ENCODE measurements at regions not wholly inside any gene's neighbourhood (a gene's known extent, or its start where the extent isn't known, plus 50 kb on each side); places are given as distances from the start of the nearest gene placed in this dataset.

GRCh38 chr11:24064309-24064903 lies 432.4 kb upstream of the LUZP2 start:
- no peak for ATAC-seq
- no peak for TF ChIP-seq ESRRG (CRISPR knock-in tag; IDR thresholded peaks at IDR 0.05)
- no peak for TF ChIP-seq PATZ1 (CRISPR knock-in tag; IDR thresholded peaks at IDR 0.05; ENCODE audit: borderline replicate concordance)
- TF ChIP-seq SNAI2 (CRISPR knock-in tag; IDR thresholded peaks at IDR 0.05) = no peak
- no peak for TF ChIP-seq ZNF8 (CRISPR knock-in tag; IDR thresholded peaks at IDR 0.05)
- no peak for TF ChIP-seq GLIS3 (CRISPR knock-in tag; IDR thresholded peaks at IDR 0.05)
- no peak for TF ChIP-seq RARB (CRISPR knock-in tag; IDR thresholded peaks at IDR 0.05)
- TF ChIP-seq OSR1 (CRISPR knock-in tag; IDR thresholded peaks at IDR 0.05) = no peak
- no peak for TF ChIP-seq ISL1 (CRISPR knock-in tag; IDR thresholded peaks at IDR 0.05)
- TF ChIP-seq TOX (CRISPR knock-in tag; IDR thresholded peaks at IDR 0.05; ENCODE audit: borderline replicate concordance) = no peak

GRCh38 chr11:24068197-24068596 lies 428.7 kb upstream of the LUZP2 start:
- ATAC-seq = no peak
- TF ChIP-seq CSRNP3 (CRISPR knock-in tag; IDR thresholded peaks at IDR 0.05) (no peak), CSDC2 (CRISPR knock-in tag; IDR thresholded peaks at IDR 0.05) (no peak), POU6F1 (CRISPR knock-in tag; IDR thresholded peaks at IDR 0.05; ENCODE audit: borderline replicate concordance, low read depth) (no peak), TOX (CRISPR knock-in tag; IDR thresholded peaks at IDR 0.05; ENCODE audit: borderline replicate concordance) (no peak), ZNF70 (CRISPR knock-in tag; IDR thresholded peaks at IDR 0.05) (no peak), ISL1 (CRISPR knock-in tag; IDR thresholded peaks at IDR 0.05) (no peak), RARB (CRISPR knock-in tag; IDR thresholded peaks at IDR 0.05) (no peak), CREB5 (CRISPR knock-in tag; IDR thresholded peaks at IDR 0.05; ENCODE audit: low read depth) (no peak), PATZ1 (CRISPR knock-in tag; IDR thresholded peaks at IDR 0.05; ENCODE audit: borderline replicate concordance) (no peak), ESRRG (CRISPR knock-in tag; IDR thresholded peaks at IDR 0.05) (no peak), SNAI2 (CRISPR knock-in tag; IDR thresholded peaks at IDR 0.05) (no peak), OSR1 (CRISPR knock-in tag; IDR thresholded peaks at IDR 0.05) (no peak), BACH2 (CRISPR knock-in tag; IDR thresholded peaks at IDR 0.05; ENCODE audit: borderline replicate concordance) (no peak), TCF4 (CRISPR knock-in tag; IDR thresholded peaks at IDR 0.05; ENCODE audit: borderline replicate concordance) (no peak)

GRCh38 chr11:24070435-24070834 lies 426.4 kb upstream of the LUZP2 start:
- no peak for TF ChIP-seq ZFP3 (CRISPR knock-in tag; IDR thresholded peaks at IDR 0.05)
- no peak for TF ChIP-seq ESRRG (CRISPR knock-in tag; IDR thresholded peaks at IDR 0.05)
- TF ChIP-seq TCF4 (CRISPR knock-in tag; IDR thresholded peaks at IDR 0.05; ENCODE audit: borderline replicate concordance) = no peak
- no peak for TF ChIP-seq CSDC2 (CRISPR knock-in tag; IDR thresholded peaks at IDR 0.05)
- TF ChIP-seq TSHZ2 (CRISPR knock-in tag; IDR thresholded peaks at IDR 0.05) = no peak
- TF ChIP-seq PPARA (CRISPR knock-in tag; IDR thresholded peaks at IDR 0.05; ENCODE audit: borderline replicate concordance) = no peak
- no peak for TF ChIP-seq ZFP30 (CRISPR knock-in tag; IDR thresholded peaks at IDR 0.05)
- TF ChIP-seq GLIS3 (CRISPR knock-in tag; IDR thresholded peaks at IDR 0.05) = no peak
- TF ChIP-seq RARB (CRISPR knock-in tag; IDR thresholded peaks at IDR 0.05) = no peak
- TF ChIP-seq BACH2 (CRISPR knock-in tag; IDR thresholded peaks at IDR 0.05; ENCODE audit: borderline replicate concordance) = no peak
- TF ChIP-seq ZNF70 (CRISPR knock-in tag; IDR thresholded peaks at IDR 0.05) = no peak
- TF ChIP-seq ZNF8 (CRISPR knock-in tag; IDR thresholded peaks at IDR 0.05) = no peak
- no peak for TF ChIP-seq ISL1 (CRISPR knock-in tag; IDR thresholded peaks at IDR 0.05)
- no peak for TF ChIP-seq CREB5 (CRISPR knock-in tag; IDR thresholded peaks at IDR 0.05; ENCODE audit: low read depth)
- no peak for ATAC-seq
